GM10248 (cell line): ENCODE measurements at regions not wholly inside any gene's neighbourhood (a gene's known extent, or its start where the extent isn't known, plus 50 kb on each side); places are given as distances from the start of the nearest gene placed in this dataset.
"Not testable (repeated sequence)": the region's sequence is repeated elsewhere in the genome, so short reads cannot be mapped to it uniquely, and the experiment has no call there.

ENCODE experiments used
- CTCF ChIA-PET: fragments of 300-600 bp; sonication (Branson Sonifier 250); formaldehyde crosslinking; extraction: SDS; loops from one replicate; lab custom pipeline; 2021; ENCODE audit warnings: antibody characterized with exemption; lab: Yijun Ruan, JAX
- POLR2A ChIA-PET: fragments of 350-650 bp; sonication (Branson Sonifier 250); formaldehyde crosslinking; extraction: SDS; loops from one replicate; lab custom pipeline; 2020; ENCODE audit warnings: antibody characterized with exemption; lab: Yijun Ruan, JAX
- DNase-seq: peaks from one replicate; pipeline ENCODE4 v3.0.0; 2012; ENCODE audit errors: extremely low spot score
- CTCF ChIP-seq: IDR thresholded peaks from 2 replicates; pipeline ENCODE4 v1.5.1; 2012; ENCODE audit warnings: mild to moderate bottlenecking, low read depth; ENCODE audit errors: extremely low read depth, missing control alignments, control extremely low read depth

GRCh38 chr3:75320369-75320768 is 343.8 kb upstream of the FRG2C start:
- CTCF ChIA-PET, result no interaction called here
- POLR2A ChIA-PET, result no interaction called here
- no peak for DNase-seq
- TF ChIP-seq CTCF, result no peak

- ChIA-PET POLR2A (no interaction called here), CTCF (interaction anchor here (1.0 kb wide), 1 partner anchor 14 kb away, joined by 3 read pairs; no protein-coding TSS in a partner anchor)
- no peak for DNase-seq
- TF ChIP-seq CTCF, result no peak
These were observed 343.1 kb upstream of the FRG2C start for GRCh38 chr3:75321060-75321459.

GRCh38 chr3:75323936-75324335 is 340.2 kb upstream of the FRG2C start:
- DNase-seq, POLR2A ChIA-PET, CTCF ChIA-PET: not testable (repeated sequence)

GRCh38 chr3:75325716-75326115 is 338.4 kb upstream of the FRG2C start:
- no peak for TF ChIP-seq CTCF
- CTCF ChIA-PET, result interaction anchor here (1.5 kb wide), 1 partner anchor 10 kb away, joined by 5 read pairs; no protein-coding TSS in a partner anchor
- DNase-seq, result no peak
- POLR2A ChIA-PET, result no interaction called here

GRCh38 chr3:75327453-75327852 is 336.7 kb upstream of the FRG2C start:
- CTCF ChIA-PET, result no interaction called here
- POLR2A ChIA-PET, result no interaction called here
- TF ChIP-seq CTCF, result no peak
- no peak for DNase-seq

GRCh38 chr3:75329476-75330097 is 334.5 kb upstream of the FRG2C start:
- CTCF ChIA-PET, result interaction anchor here (0.9 kb wide), 1 partner anchor 22 kb away, joined by 3 read pairs; no protein-coding TSS in a partner anchor
- POLR2A ChIA-PET, result no interaction called here

GRCh38 chr3:75330446-75330845 is 333.7 kb upstream of the FRG2C start:
- POLR2A ChIA-PET, CTCF ChIA-PET, DNase-seq: not testable (repeated sequence)

More at GRCh38 chr3:75329476-75330097, 334.5 kb upstream of the FRG2C start:
- TF ChIP-seq CTCF, result no peak
- DNase-seq, result no peak

GRCh38 chr3:75332090-75332489 is 332.0 kb upstream of the FRG2C start:
- CTCF ChIA-PET, DNase-seq, POLR2A ChIA-PET: not testable (repeated sequence)
